Thyroid gland (tissue), 4 donors: ENCODE measurements at regions not wholly inside any gene's neighbourhood (a gene's known extent, or its start where the extent isn't known, plus 50 kb on each side); places are given as distances from the start of the nearest gene placed in this dataset.

Experiments used
- DNase-seq, 2 donors: peaks; one replicate each; pipeline ENCODE4 v3.0.0-alpha.2; 2019
- H3K27ac ChIP-seq, 3 donors: fragments of 200-600 bp; sonication (generic); 1 replicate in 2 of 3; 2 replicates in 1 of 3; pipeline ENCODE4 v1.5.1; 2016 to 2019; ENCODE audit warnings: mild to moderate bottlenecking in 1 of 3, moderate library complexity in 1 of 3
- H3K27me3 ChIP-seq: fragments of 200-600 bp; sonication (generic); one replicate; pipeline ENCODE4 v1.5.1; 2019
- H3K36me3 ChIP-seq, 2 donors: fragments of 200-600 bp; sonication (generic); one replicate each; pipeline ENCODE4 v1.5.1; 2016 to 2019
- H3K4me1 ChIP-seq, 2 donors: fragments of 200-600 bp; sonication (generic); one replicate each; pipeline ENCODE4 v1.5.1; 2017 to 2019
- H3K4me3 ChIP-seq, 3 donors: fragments of 200-600 bp; sonication (generic); replicated peaks in 1 of 3; 1 replicate in 2 of 3; 2 replicates in 1 of 3; pipeline ENCODE4 v1.5.1; 2016; ENCODE audit warnings: mild to moderate bottlenecking in 1 of 3
- H3K9me3 ChIP-seq: fragments of 200-600 bp; sonication (generic); one replicate; pipeline ENCODE4 v1.5.1; 2017
- POLR2A ChIP-seq, 2 donors: fragments of 450-650 bp; IDR thresholded peaks; one replicate each; pipeline ENCODE4 v1.6.1; 2017; ENCODE audit warnings: antibody characterized with exemption in 2 of 2, mild to moderate bottlenecking in 2 of 2, moderate library complexity in 1 of 2
- WGBS, 2 donors: methylation state at CpG; one replicate each; pipeline ENCODE4 v1.1.5; 2017; 5-methylcytosine and 5-hydroxymethylcytosine counted together
- intact Hi-C: fragments of 100-400 bp; cut with DNase I; formaldehyde crosslinking; loops from one replicate; pipeline ENCODE4 v1.15.1; 2023
- TF ChIP-seq, protein P1 (sequence below), 6 experiments: fragments of 200-600 bp in 3 of 6; fragments of 450-650 bp in 3 of 6; sonication (generic) in 3 of 6; IDR thresholded peaks; one replicate each; pipeline ENCODE4 v1.5.1; 2016 to 2019; ENCODE audit warnings: antibody characterized with exemption in 6 of 6, mild to moderate bottlenecking in 2 of 6, inconsistent platforms in 1 of 6, moderate library complexity in 1 of 6

- DNase-seq: no peak
- Histone ChIP-seq H3K27ac (no peak overlapping the region), H3K9me3 (no peaks in the 10 kb centered on the region), H3K4me3 (no peak overlapping the region), H3K4me1 (no peaks in the 10 kb centered on the region), H3K36me3 (no peaks in the 10 kb centered on the region), H3K27me3 (no peaks in the 10 kb centered on the region)
- TF ChIP-seq, protein P1, sequence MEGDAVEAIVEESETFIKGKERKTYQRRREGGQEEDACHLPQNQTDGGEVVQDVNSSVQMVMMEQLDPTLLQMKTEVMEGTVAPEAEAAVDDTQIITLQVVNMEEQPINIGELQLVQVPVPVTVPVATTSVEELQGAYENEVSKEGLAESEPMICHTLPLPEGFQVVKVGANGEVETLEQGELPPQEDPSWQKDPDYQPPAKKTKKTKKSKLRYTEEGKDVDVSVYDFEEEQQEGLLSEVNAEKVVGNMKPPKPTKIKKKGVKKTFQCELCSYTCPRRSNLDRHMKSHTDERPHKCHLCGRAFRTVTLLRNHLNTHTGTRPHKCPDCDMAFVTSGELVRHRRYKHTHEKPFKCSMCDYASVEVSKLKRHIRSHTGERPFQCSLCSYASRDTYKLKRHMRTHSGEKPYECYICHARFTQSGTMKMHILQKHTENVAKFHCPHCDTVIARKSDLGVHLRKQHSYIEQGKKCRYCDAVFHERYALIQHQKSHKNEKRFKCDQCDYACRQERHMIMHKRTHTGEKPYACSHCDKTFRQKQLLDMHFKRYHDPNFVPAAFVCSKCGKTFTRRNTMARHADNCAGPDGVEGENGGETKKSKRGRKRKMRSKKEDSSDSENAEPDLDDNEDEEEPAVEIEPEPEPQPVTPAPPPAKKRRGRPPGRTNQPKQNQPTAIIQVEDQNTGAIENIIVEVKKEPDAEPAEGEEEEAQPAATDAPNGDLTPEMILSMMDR (IDR thresholded peaks at IDR 0.05): no peak
- TF ChIP-seq POLR2A (IDR thresholded peaks at IDR 0.05): no peak
- 62 to 77% methylated on average over 2 of the region's 2 CpGs for WGBS, 2 donors
- intact Hi-C loops: no loop called here
Measured at GRCh38 chr11:116556483-116556882, 216.3 kb downstream of the BUD13 start.

DNA sequence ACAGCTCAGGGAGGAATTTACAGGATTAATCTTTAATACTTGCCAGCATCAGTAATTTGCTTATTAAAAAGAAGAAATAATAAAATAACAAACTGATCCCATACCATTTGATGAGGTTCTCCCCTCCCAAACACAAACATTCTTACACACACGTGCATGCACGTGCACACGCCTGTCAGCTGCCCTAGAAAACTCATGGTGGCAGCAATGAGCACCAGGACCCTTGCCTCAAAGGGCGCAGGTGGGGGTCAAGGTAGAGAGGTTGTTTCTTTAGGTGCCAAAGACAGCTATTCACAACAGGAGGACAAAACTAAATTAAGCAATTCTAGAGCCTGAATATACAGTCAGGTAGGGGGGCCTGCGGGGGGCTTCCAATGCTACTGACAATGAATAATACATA, 219.3 kb downstream of the BUD13 start:
- intact Hi-C loops: no loop called here
- no peaks in the 10 kb centered on the region for H3K36me3 ChIP-seq
- WGBS, 2 donors: 50 to 76% methylated on average over 5 of the region's 5 CpGs
- H3K4me3 ChIP-seq: no peak overlapping the region
- H3K9me3 ChIP-seq: no peaks in the 10 kb centered on the region
- H3K27me3 ChIP-seq: no peaks in the 10 kb centered on the region
- TF ChIP-seq POLR2A (IDR thresholded peaks at IDR 0.05): no peak
- TF ChIP-seq, protein P1 (IDR thresholded peaks at IDR 0.05): peak in 1 of 6 experiments; percentile 13
- no peak for DNase-seq
- H3K4me1 ChIP-seq: no peaks in the 10 kb centered on the region
- H3K27ac ChIP-seq: no peak overlapping the region

GRCh38 chr11:116551576-116551975, 221.2 kb downstream of the BUD13 start:
- no peak overlapping the region for H3K27ac ChIP-seq
- H3K9me3 ChIP-seq: no peaks in the 10 kb centered on the region
- TF ChIP-seq POLR2A (IDR thresholded peaks at IDR 0.05): no peak
- TF ChIP-seq, protein P1 (IDR thresholded peaks at IDR 0.05): no peak
- no peak for DNase-seq
- H3K36me3 ChIP-seq: no peaks in the 10 kb centered on the region
- no peaks in the 10 kb centered on the region for H3K27me3 ChIP-seq
- WGBS, 2 donors: 92 to 95% methylated on average over 4 of the region's 4 CpGs
- H3K4me1 ChIP-seq: no peaks in the 10 kb centered on the region
- no peak overlapping the region for H3K4me3 ChIP-seq
- intact Hi-C loops: no loop called here

DNA sequence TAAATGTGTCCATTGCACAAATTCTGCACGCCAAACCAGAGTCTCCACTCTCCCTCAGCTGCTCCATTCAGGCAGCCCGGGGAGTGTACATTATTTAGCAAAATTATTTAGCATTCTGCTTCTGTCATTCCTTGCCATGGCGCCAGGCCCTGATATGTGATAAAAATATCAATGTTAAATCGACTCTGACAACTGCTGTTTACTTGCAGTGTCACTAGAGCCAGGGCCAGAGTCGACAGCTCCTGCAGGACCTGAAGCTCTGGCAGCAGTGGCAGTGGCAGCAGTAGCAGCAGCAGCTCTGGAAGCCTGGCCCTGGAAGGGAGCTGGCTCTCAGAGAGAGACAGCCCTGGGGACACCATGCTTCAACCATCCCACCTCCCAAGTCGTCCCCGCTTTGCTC, 224.5 kb downstream of the BUD13 start:
- WGBS, 2 donors: 83 to 87% methylated on average over 7 of the region's 7 CpGs
- no peak for DNase-seq
- Histone ChIP-seq H3K36me3 (no peaks in the 10 kb centered on the region), H3K27me3 (no peaks in the 10 kb centered on the region), H3K4me3 (no peak overlapping the region), H3K27ac (no peak overlapping the region), H3K4me1 (no peaks in the 10 kb centered on the region), H3K9me3 (no peaks in the 10 kb centered on the region)
- intact Hi-C loops: no loop called here
- no peak for TF ChIP-seq POLR2A (IDR thresholded peaks at IDR 0.05)
- TF ChIP-seq, protein P1 (IDR thresholded peaks at IDR 0.05): no peak

- DNase-seq: no peak
- no peak overlapping the region for H3K27ac ChIP-seq
- intact Hi-C loops: no loop called here
- H3K9me3 ChIP-seq: no peaks in the 10 kb centered on the region
- no peak for TF ChIP-seq POLR2A (IDR thresholded peaks at IDR 0.05)
- TF ChIP-seq, protein P1 (IDR thresholded peaks at IDR 0.05): no peak
- 43 to 46% methylated on average over 2 of the region's 2 CpGs for whole genome bisulfite sequencing, 2 donors
- no peaks in the 10 kb centered on the region for H3K27me3 ChIP-seq
- H3K4me3 ChIP-seq: no peak overlapping the region
- H3K36me3 ChIP-seq: no peaks in the 10 kb centered on the region
- no peaks in the 10 kb centered on the region for H3K4me1 ChIP-seq
Measured at GRCh38 chr11:116547571-116547970, 225.2 kb downstream of the BUD13 start.
